SK-N-SH (cell line): ENCODE measurements at regions not wholly inside any gene's neighbourhood (a gene's known extent, or its start where the extent isn't known, plus 50 kb on each side); places are given as distances from the start of the nearest gene placed in this dataset.

Experiments used
- NRF1 ChIP-seq: IDR thresholded peaks from 2 replicates; pipeline ENCODE4 v1.6.1; 2012; ENCODE audit warnings: low read depth, mild to moderate bottlenecking, low read length
- RAD21 ChIP-seq: IDR thresholded peaks from 2 replicates; pipeline ENCODE4 v1.6.1; 2012; ENCODE audit warnings: mild to moderate bottlenecking, low read length
- RFX5 ChIP-seq: IDR thresholded peaks from 2 replicates; pipeline ENCODE4 v1.6.1; 2012; ENCODE audit warnings: mild to moderate bottlenecking, improper control_type of control experiment, low read length
- YY1 ChIP-seq: IDR thresholded peaks from 2 replicates; pipeline ENCODE4 v1.4.0; 2012; ENCODE audit warnings: low read depth, mild to moderate bottlenecking
- TF ChIP-seq, protein P1 (sequence below): fragments of 200-600 bp; sonication (generic); IDR thresholded peaks from 2 replicates; pipeline ENCODE4 v1.6.1; 2017; ENCODE audit warnings: antibody characterized with exemption, mild to moderate bottlenecking, moderate library complexity

- TF ChIP-seq, protein P1, sequence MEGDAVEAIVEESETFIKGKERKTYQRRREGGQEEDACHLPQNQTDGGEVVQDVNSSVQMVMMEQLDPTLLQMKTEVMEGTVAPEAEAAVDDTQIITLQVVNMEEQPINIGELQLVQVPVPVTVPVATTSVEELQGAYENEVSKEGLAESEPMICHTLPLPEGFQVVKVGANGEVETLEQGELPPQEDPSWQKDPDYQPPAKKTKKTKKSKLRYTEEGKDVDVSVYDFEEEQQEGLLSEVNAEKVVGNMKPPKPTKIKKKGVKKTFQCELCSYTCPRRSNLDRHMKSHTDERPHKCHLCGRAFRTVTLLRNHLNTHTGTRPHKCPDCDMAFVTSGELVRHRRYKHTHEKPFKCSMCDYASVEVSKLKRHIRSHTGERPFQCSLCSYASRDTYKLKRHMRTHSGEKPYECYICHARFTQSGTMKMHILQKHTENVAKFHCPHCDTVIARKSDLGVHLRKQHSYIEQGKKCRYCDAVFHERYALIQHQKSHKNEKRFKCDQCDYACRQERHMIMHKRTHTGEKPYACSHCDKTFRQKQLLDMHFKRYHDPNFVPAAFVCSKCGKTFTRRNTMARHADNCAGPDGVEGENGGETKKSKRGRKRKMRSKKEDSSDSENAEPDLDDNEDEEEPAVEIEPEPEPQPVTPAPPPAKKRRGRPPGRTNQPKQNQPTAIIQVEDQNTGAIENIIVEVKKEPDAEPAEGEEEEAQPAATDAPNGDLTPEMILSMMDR, result no peak
- no peak for TF ChIP-seq RFX5
- no peak for TF ChIP-seq RAD21
- TF ChIP-seq YY1, result no peak
- TF ChIP-seq NRF1, result no peak
Observed at GRCh38 chr14:94867209-94867608, 97.3 kb upstream of the GSC start.
